ENCODE measurements at regions not wholly inside any gene's neighbourhood (a gene's known extent, or its start where the extent isn't known, plus 50 kb on each side); places are given as distances from the start of the nearest gene placed in this dataset.
A peak's percentile ranks its signal among the peaks of the same experiment; 100 is the strongest.
"Not testable (repeated sequence)": the region's sequence is repeated elsewhere in the genome, so short reads cannot be mapped to it uniquely, and the experiment has no call there.

DNA sequence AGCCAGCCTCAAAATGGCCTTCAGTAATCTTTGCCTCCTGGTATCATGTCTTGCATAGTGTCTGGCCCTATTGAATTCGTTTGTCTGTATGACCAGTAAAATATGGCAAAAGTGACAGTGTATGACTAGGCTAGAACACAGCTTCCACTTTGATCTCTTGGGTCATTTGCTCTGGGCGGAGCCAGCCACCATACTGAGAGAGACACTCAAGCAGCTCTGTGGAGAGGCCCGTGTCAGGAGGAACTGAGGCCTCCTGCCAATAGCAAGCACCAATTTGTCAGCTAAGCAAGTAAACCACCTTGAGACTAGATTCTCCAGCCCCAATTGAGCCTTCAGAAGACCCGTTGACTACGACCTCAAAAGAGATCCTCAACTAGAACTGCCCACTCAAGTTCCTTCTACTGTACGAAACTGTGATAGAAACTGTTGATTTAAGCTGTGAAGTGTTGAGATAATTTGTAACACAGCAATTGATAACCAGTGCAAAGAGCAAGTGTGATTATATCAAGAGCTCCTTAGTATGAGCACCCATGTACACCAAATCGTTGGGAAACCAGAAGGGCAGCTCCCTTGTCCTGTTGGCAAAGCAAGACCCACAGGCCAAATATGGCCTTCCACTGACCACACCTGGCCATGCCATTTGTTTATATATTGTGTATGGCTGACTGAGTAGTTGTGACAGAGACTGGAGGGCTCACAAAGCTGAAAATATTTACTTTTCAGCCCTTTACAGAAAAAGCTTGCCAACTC lies 52.7 kb upstream of the SERBP1 start:
- no peak for DNase-seq (ENCODE audit: low read depth in 4 of 4, low spot score in 2 of 4)

DNA sequence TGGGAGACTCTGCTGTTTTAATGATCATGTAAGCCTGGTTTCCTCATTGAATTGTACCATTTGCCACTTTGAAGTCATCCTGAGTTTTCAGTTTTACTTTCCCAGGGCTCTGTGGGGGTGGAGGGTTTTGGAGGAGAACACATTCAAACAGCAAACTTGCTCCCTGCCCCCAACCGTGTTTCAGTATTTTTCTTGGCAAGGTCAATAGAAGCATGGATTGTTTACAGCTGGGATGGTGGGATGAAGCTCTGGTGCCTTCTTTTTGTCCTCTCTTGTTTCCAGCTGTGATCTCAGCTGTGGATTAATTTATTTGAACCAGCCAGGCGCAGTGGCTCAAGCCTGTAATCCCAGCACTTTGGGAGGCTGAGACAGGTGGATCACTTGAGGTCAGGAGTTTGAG lies 54.3 kb upstream of the SERBP1 start:
- DNase-seq (ENCODE audit: low read depth in 4 of 4, low spot score in 2 of 4) = no peak

DNA sequence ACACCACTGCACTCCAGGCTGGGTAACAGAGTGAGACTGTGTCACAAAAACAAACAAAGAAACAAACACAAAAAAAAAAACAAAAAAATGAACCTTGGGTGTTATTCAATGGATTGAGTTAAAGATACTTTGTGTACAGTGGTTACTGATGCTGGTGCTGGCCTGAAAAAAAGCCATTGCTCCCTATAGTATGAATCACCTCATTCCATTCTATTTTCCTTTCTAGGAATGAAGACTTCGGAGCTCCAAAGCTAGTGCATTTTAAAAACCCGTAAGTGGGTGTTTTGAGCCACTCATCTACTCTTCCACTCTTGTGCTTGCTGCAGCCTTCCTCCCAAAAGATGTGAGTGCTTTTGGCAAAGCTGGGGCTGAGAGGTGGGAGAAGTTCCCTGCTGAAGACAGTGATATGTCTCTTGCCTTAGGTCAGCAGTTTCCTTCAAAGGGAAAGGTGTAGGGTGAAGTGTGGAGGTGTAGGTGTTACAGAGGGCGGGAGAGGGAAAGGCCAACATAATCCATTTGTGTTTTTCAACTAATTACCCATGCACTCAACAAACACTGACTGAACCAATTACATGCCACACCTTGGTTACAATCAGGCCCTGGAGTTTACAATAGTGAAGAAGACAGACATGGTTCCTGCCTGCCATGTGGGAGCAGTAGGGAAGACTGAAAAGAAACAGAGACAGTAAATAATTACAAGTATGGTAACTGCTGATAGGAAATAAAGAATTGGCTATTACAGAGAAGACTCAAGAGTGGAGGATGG lies 55.0 kb upstream of the SERBP1 start:
- no peak for DNase-seq (ENCODE audit: low read depth in 4 of 4, low spot score in 2 of 4)

DNA sequence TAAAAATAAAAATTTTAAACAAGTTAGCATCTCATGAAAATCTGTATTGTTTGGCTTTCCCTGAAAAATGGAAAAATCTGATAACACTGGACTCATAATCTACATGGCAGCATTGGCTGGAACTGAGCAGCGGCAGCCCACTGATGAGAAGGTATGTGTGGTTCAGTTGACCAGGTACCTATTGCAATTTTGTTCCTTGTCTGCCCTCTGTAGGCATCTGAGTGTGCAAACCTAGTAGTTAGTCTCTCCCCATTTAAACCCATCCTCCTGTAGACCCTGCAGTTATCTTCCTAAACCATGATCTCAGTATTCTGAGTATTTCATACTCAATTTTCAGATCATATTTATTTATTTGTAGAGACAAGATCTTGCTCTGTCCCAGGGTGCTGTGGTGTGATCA lies 59.4 kb upstream of the SERBP1 start:
- no peak for DNase-seq (ENCODE audit: low read depth in 4 of 4, low spot score in 2 of 4)

GRCh38 chr1:67491280-67491679 lies 61.1 kb upstream of the SERBP1 start:
- DNase-seq (ENCODE audit: low read depth in 4 of 4, low spot score in 2 of 4) = no peak

DNA sequence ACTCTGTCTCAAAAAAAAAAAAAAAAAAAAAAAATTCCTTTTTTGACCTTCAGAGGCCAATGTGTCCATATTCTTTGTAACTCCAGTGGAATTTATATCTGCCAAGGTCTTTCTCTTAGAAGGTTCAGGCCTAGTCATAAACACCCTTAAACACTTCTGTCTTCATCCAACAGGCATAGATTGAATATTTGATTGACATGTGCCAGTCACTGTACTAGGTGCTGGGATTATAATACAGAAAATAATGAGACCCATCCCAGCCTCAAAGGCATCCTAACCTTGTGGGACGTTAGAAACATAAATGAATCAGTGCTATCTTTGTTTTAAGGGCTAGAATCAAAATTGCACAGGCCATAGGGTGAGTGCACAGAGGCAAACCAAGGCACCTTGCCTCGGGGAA lies 62.9 kb upstream of the SERBP1 start:
- DNase-seq (ENCODE audit: low read depth in 4 of 4, low spot score in 2 of 4) = no peak

- no peak for DNase-seq (ENCODE audit: low read depth in 4 of 4, low spot score in 2 of 4)
Measured at GRCh38 chr1:67495327-67495726, 65.1 kb upstream of the SERBP1 start.

GRCh38 chr1:67496329-67496728 lies 66.1 kb upstream of the SERBP1 start:
- DNase-seq (ENCODE audit: low read depth in 4 of 4, low spot score in 2 of 4) = no peak

- peak; percentile 47 to 83 (median 71) for DNase-seq (ENCODE audit: low read depth in 4 of 4, low spot score in 2 of 4)
Measured at GRCh38 chr1:67500413-67500959, 70.3 kb upstream of the SERBP1 start.

DNA sequence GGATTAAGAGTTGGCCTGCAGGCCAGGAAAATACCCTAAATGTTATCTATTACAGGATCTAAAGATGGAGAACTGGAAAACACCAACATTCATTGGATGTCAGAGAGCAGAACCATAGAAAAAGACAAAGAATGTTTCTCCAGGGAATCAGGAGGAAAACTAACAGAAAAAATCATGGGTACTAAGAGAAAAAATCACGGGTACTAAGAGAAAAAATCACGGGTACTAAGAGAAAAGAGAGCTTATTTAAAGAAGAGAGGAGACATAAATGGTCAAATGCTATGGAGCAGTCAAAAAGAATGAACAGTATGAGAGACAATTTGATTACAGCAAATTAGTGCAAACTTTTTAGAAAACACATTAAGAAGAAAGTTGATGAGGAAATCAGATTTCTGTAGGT lies 73.8 kb upstream of the SERBP1 start:
- DNase-seq (ENCODE audit: low read depth in 4 of 4, low spot score in 2 of 4) = no peak

DNA sequence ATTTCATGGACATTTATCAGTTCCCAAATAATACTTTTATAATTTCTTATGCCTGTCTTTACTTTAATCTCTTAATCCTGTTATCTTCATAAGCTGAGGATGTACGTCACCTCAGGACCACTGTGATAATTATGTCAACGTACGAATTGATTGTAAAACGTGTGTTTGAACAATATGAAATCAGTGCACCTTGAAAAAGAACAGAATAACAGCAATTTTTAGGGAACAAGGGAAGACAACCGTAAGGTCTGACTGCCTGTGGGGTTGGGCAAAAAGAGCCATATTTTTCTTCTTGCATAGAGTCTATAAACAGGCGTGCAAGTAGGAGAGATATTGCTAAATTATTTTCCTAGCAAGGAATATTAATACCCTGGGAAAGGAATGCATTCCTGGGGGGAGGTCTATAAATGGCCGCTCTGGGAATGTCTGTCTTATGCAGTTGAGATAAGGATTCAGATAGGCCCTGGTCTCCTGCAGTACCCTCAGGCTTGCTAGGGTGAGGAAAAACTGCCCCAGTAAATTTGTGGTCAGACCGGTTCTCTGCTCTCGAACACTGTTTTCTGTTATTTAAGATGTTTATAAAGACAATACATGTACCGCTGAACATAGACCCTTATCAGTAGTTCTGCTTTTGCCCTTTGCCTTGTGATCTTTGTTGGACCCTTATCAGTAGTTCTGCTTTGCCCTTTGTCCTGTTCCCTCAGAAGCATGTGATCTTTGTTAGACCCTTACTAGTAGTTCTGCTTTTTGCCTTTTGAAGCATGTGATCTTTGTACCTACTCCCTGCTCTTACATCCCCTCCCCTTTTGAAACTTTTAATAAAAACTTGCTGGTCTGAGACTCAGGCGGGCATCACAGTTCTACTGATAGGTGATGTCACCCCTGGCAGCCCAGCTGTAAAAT lies 83.4 kb upstream of the SERBP1 start:
- not testable (repeated sequence) for DNase-seq (ENCODE audit: low read depth in 4 of 4, low spot score in 2 of 4)

DNA sequence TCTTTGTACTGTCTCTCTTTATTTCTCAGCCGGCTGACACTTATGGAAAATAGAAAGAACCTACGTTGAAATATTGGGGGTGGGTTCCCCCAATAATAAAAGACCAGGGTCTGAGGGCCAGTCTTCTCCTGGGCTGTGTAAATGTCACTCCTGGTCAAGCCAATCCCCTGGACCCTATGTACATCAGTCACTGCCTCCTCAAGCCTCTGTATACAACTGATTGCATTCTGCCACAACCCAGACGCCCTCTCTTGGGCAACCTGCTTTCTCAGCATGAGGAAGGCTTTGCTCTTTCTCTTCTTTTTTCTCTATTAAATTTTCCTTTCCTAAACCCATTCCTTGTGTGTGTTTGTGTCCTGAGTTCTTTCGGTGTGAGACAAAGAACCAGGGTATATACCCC lies 84.1 kb upstream of the SERBP1 start:
- no peak for DNase-seq (ENCODE audit: low read depth in 4 of 4, low spot score in 2 of 4)

GRCh38 chr1:67514786-67515185 lies 84.6 kb upstream of the SERBP1 start:
- DNase-seq (ENCODE audit: low read depth in 4 of 4, low spot score in 2 of 4) = no peak

DNA sequence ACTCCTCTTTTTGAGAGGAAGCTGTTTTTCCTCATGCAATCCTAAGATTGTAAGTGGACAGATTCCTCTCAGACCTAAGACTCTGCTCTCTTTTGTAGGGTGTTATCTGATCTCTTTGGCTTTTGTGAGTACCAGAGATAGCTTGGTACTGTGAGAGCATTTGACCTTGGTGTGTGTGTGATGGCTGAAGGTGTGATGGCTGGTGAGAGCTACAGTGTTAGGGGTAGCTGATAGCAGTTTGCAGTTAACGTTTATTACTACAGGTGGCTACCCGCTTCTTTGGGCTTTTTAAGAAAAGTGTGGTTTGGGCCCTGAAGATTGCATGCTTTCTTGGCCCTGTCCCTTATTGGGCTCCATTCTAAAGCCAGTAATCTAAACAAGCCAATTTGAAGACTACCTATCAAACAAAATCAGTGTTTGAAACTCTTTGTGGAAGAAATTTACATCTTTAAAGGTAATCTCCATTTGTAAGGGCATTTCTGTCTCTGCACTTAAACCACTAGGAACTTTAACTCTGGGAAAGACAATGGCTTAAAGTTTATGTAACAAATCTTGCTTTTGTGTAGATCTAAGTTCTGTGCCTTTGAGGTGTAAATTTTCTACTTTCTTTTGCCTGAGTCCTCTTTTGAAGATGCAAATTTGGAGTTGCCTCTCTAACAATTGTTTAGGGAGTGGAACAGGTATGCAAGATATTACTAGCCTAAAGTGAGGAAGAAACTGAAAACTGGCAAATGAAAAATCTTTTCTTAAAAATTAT lies 85.3 kb upstream of the SERBP1 start:
- no peak for DNase-seq (ENCODE audit: low read depth in 4 of 4, low spot score in 2 of 4)

GRCh38 chr1:67517046-67517445 lies 86.8 kb upstream of the SERBP1 start:
- no peak for DNase-seq (ENCODE audit: low read depth in 4 of 4, low spot score in 2 of 4)

DNA sequence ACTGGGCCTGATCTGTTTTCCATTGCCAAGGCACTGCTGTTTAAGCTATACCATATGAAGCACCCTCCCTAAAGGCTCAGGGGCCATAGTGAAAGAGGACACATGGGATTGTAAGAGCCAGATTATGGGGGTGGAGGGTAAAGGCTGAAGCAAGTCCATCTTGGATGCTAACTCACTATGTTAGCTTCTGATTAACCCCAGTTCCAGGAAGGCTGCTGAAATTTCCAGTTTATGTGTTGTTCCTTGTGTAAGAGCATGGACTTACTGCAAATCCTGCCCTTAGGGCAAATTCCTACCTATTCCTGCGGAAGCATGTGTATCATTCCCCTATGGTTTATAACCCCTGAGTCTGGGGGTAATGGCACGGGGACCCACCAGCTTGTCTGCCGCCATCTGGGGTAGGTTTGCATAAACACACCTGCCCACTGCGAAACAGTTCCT lies 91.8 kb upstream of the SERBP1 start:
- DNase-seq (ENCODE audit: low read depth in 4 of 4, low spot score in 2 of 4) = no peak

DNA sequence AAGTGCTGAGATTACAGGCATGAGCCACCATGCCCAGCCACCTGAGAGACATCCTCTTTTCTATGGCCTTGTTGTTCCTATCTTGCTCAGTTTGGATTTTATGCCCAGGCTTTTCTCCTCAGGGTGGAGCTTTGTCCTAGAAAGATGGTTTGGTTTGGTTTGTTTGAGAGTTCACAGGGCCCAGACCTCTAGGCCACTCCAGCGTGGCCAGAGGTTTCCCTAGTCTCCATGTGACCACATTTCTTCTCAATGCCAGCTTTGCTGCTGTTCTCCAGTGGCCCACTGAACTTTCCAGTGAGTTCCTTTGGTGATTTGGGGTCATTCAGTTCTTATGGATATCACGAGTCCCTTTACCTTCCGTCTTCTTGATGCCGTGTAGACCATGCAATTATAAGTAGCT lies 92.6 kb upstream of the SERBP1 start:
- DNase-seq (ENCODE audit: low read depth in 4 of 4, low spot score in 2 of 4) = no peak

DNA sequence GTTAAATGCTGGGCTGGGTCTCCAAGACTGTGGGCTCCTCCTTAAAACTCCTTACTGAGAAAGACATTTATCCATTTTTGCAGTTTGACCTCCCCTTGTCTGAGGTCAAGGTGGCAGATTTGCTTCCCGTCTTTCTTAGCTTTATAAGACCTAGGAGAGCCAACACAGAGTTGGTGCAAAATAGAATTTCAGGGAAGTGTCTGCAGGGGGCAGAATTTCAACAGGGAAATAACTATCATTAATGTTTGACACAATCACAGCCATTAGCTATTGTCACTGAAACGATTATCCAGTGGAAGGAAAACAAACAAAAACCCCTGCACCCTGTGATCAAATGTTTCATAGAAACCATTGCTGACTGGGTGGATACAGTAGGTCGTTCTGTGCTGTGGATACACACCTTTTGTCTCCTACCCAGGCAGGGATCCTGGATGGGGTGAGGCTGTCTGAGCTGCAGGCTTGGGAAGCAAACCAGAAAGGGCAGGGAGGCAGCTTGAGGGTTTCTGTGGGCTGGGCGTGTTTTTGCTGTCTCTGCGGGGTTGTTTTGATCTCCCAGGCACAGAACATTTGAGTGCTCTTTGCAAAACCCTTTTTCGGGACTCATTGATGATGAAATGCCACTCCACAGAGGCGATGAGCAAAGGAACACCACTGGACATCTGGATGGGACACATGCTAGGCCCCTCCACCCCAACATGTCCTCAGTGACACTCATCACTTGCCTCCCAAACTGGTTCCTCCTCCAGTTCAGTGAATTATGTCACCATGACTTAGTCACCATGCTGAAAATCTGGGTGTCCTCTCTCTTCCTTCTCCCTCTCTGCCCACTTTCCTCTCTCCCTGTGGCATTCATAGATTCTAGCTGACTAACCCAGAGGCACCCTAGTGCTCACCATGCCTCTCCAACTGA lies 94.2 kb upstream of the SERBP1 start:
- no peak for DNase-seq (ENCODE audit: low read depth in 4 of 4, low spot score in 2 of 4)

Measured in left renal cortex interstitium (tissue), 4 donors.